Ishikawa (cell line): ENCODE measurements at regions not wholly inside any gene's neighbourhood (a gene's known extent, or its start where the extent isn't known, plus 50 kb on each side); places are given as distances from the start of the nearest gene placed in this dataset.

Experiments
- CEBPB ChIP-seq: IDR thresholded peaks from 2 replicates; pipeline ENCODE4 v1.6.1; 2012
- CREB1 ChIP-seq: IDR thresholded peaks from 2 replicates; pipeline ENCODE4 v1.6.1; 2012; ENCODE audit warnings: low read depth
- EGR1 ChIP-seq: IDR thresholded peaks from 2 replicates; pipeline ENCODE4 v1.6.1; 2012
- EP300 ChIP-seq: IDR thresholded peaks from 2 replicates; pipeline ENCODE4 v1.6.1; 2012; ENCODE audit warnings: borderline replicate concordance
- FOXM1 ChIP-seq: IDR thresholded peaks from 2 replicates; pipeline ENCODE4 v1.6.1; 2012; ENCODE audit warnings: low read depth, borderline replicate concordance
- NFIC ChIP-seq: IDR thresholded peaks from 2 replicates; pipeline ENCODE4 v1.6.1; 2012
- RAD21 ChIP-seq: IDR thresholded peaks from 2 replicates; pipeline ENCODE4 v1.6.1; 2012; ENCODE audit warnings: low read depth
- TAF1 ChIP-seq: IDR thresholded peaks from 2 replicates; pipeline ENCODE4 v1.6.1; 2012; ENCODE audit warnings: low read depth, mild to moderate bottlenecking
- TCF12 ChIP-seq: IDR thresholded peaks from 2 replicates; pipeline ENCODE4 v1.6.1; 2012; ENCODE audit warnings: low read depth
- TEAD4 ChIP-seq: IDR thresholded peaks from 2 replicates; pipeline ENCODE4 v1.6.1; 2012
- YY1 ChIP-seq: IDR thresholded peaks from 2 replicates; pipeline ENCODE4 v1.6.1; 2012; ENCODE audit warnings: low read depth
- ZBTB7A ChIP-seq: IDR thresholded peaks from 2 replicates; pipeline ENCODE4 v1.6.1; 2012; ENCODE audit warnings: low read depth
- TF ChIP-seq, protein P1 (sequence below): IDR thresholded peaks from 2 replicates; pipeline ENCODE4 v1.6.1; 2012
- TF ChIP-seq, protein P2 (sequence below): IDR thresholded peaks from 2 replicates; pipeline ENCODE4 v1.6.1; 2012
- TF ChIP-seq, protein P3 (sequence below): IDR thresholded peaks from 2 replicates; pipeline ENCODE4 v1.6.1; 2012; ENCODE audit warnings: low read depth, mild to moderate bottlenecking

DNA sequence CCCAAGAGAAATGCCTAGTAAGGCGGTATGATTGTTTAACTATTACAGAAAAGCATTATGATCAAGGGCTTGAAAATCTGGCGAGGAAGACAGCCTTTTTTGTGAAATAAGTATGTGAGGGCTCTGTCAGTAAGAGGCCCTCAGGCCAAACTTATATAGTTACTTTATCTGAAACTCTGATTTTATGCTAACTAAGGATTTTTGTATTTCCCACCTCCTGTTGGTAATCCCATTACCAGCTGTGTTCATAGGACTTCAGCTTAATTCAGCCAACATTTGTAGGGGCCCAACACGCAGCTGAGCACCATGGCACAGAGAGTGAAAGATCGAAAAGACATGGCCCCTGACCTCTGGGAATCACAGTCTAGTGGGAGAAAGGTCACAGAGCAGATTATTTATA lies 318.3 kb upstream of the WWC1 start:
- no peak for TF ChIP-seq TEAD4
- no peak for TF ChIP-seq FOXM1
- TF ChIP-seq CREB1 = no peak
- no peak for TF ChIP-seq EP300
- TF ChIP-seq NFIC = no peak
- no peak for TF ChIP-seq YY1
- TF ChIP-seq EGR1 = no peak
- TF ChIP-seq, protein P1, sequence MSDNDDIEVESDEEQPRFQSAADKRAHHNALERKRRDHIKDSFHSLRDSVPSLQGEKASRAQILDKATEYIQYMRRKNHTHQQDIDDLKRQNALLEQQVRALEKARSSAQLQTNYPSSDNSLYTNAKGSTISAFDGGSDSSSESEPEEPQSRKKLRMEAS = no peak
- no peak for TF ChIP-seq TCF12
- no peak for TF ChIP-seq TAF1

DNA sequence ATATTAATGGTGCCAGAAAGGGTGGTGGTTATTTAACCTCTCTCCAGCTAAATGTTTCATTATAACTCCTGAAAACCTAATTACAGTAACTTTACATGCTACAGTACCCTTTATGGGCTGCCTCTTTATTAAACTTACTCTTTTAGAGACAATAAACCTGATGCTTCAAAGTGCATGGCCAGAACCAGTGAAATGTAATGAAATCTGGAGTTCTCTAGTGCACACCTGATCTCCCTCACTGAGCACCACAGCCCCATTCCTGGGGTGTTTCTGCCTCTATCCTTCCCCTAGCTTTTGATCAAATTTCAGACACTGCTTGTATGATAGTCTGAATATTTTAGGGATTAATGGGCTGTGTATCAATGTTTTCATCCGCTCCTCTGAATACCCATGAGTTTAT lies 306.5 kb upstream of the WWC1 start:
- no peak for TF ChIP-seq ZBTB7A
- TF ChIP-seq, protein P1 = no peak
- TF ChIP-seq EGR1 = no peak
- TF ChIP-seq, protein P2, sequence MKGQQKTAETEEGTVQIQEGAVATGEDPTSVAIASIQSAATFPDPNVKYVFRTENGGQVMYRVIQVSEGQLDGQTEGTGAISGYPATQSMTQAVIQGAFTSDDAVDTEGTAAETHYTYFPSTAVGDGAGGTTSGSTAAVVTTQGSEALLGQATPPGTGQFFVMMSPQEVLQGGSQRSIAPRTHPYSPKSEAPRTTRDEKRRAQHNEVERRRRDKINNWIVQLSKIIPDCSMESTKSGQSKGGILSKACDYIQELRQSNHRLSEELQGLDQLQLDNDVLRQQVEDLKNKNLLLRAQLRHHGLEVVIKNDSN = no peak
- TF ChIP-seq TAF1 = no peak
- TF ChIP-seq YY1 = no peak
- no peak for TF ChIP-seq TEAD4
- TF ChIP-seq, protein P3, sequence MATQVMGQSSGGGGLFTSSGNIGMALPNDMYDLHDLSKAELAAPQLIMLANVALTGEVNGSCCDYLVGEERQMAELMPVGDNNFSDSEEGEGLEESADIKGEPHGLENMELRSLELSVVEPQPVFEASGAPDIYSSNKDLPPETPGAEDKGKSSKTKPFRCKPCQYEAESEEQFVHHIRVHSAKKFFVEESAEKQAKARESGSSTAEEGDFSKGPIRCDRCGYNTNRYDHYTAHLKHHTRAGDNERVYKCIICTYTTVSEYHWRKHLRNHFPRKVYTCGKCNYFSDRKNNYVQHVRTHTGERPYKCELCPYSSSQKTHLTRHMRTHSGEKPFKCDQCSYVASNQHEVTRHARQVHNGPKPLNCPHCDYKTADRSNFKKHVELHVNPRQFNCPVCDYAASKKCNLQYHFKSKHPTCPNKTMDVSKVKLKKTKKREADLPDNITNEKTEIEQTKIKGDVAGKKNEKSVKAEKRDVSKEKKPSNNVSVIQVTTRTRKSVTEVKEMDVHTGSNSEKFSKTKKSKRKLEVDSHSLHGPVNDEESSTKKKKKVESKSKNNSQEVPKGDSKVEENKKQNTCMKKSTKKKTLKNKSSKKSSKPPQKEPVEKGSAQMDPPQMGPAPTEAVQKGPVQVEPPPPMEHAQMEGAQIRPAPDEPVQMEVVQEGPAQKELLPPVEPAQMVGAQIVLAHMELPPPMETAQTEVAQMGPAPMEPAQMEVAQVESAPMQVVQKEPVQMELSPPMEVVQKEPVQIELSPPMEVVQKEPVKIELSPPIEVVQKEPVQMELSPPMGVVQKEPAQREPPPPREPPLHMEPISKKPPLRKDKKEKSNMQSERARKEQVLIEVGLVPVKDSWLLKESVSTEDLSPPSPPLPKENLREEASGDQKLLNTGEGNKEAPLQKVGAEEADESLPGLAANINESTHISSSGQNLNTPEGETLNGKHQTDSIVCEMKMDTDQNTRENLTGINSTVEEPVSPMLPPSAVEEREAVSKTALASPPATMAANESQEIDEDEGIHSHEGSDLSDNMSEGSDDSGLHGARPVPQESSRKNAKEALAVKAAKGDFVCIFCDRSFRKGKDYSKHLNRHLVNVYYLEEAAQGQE = no peak
- TF ChIP-seq CREB1 = no peak
- no peak for TF ChIP-seq FOXM1
- no peak for TF ChIP-seq NFIC
- no peak for TF ChIP-seq CEBPB
- no peak for TF ChIP-seq TCF12

DNA sequence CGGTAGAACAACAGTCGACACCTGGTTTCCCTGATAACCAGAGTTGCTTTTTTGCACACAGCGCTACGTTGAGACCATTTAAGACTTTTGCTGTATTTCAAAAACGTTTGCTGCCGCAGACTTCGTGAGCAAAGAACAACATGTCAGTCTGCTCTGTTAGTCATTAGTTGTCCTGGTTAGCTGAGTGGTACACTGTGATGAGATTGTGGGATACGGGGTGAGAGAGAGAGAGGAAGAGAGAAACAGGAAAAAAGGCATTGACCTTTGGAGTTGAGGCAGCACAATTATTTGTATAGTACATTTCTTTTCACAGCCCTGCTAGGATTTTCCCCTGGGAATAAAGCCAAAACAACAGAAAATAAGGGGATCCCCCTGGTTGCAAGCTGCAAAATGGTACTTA lies 306.1 kb upstream of the WWC1 start:
- TF ChIP-seq, protein P2 = no peak
- TF ChIP-seq, protein P3 = no peak
- TF ChIP-seq CEBPB = no peak
- TF ChIP-seq TEAD4 = no peak
- TF ChIP-seq FOXM1 = no peak
- TF ChIP-seq RAD21 = no peak
- TF ChIP-seq NFIC = no peak
- TF ChIP-seq ZBTB7A = no peak
- TF ChIP-seq TAF1 = no peak
- no peak for TF ChIP-seq EGR1
- TF ChIP-seq, protein P1 = no peak
- TF ChIP-seq YY1 = no peak
- no peak for TF ChIP-seq EP300

DNA sequence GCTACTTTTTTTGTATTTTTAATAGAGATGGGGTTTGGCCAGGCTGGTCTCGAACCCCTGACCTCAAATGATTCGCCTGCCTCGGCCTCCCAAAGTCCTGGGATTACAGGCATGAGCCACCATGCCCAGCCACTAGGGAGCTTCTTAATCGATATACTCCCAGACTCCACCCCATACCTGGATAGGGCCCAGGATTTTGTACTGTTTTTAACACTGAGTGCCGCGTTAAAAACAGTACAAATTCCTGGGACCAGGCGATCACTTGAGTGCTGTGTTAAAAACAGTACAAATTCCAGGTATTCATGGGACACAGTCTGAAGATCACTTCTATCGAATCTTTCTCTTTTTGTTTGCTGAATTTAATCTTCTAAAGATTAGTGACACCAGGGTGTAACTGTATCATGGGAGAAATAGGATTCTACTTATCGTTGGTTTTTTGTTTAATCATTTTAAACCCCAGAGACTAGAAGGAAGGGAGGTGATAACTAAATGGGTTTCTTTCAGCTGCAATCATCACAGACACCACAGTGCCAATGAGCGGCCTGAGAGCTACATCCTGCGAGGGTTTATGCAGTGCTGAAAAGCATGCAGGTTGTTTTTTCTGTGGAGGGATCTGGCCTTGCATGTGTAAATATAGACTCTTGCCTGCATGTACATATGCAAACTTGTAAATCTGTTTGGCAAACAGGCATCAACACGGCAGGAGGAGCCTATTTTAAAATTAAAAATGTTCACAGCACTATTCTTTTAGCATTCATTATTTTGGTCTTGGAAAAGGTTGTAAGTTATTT lies 303.8 kb upstream of the WWC1 start:
- TF ChIP-seq ZBTB7A (no peak), NFIC (no peak), RAD21 (no peak), TEAD4 (no peak), TAF1 (no peak), EGR1 (no peak), TCF12 (no peak), CEBPB (no peak), CREB1 (no peak), YY1 (no peak), FOXM1 (no peak), EP300 (no peak)
- TF ChIP-seq, protein P3 = no peak
- TF ChIP-seq, protein P2 = no peak
- TF ChIP-seq, protein P1 = no peak
